Liver (tissue), 3 donors: ENCODE measurements at regions not wholly inside any gene's neighbourhood (a gene's known extent, or its start where the extent isn't known, plus 50 kb on each side); places are given as distances from the start of the nearest gene placed in this dataset.

Experiments used
- GABPA ChIP-seq, 2 donors: IDR thresholded peaks in 1 of 2; conservative IDR thresholded peaks in 1 of 2; 2 replicates each; pipeline ENCODE4 v1.6.1; 2016; ENCODE audit warnings: antibody characterized with exemption in 2 of 2, mild to moderate bottlenecking in 1 of 2, moderate library complexity in 1 of 2
- YY1 ChIP-seq: IDR thresholded peaks from 2 replicates; pipeline ENCODE4 v1.6.1; 2016; ENCODE audit warnings: antibody characterized with exemption, mild to moderate bottlenecking
- TF ChIP-seq, protein P1 (sequence below): IDR thresholded peaks from 2 replicates; pipeline ENCODE4 v1.6.1; 2016; ENCODE audit warnings: antibody characterized with exemption, mild to moderate bottlenecking
- TF ChIP-seq, protein P2 (sequence below): fragments of 150-350 bp; IDR thresholded peaks from 2 replicates; pipeline ENCODE4 v1.5.1; 2017; ENCODE audit warnings: improper control_type of control experiment, low read depth, low read length; ENCODE audit not compliant: missing input control
- donor health status: healthy.
- donor health status: healthy.

DNA sequence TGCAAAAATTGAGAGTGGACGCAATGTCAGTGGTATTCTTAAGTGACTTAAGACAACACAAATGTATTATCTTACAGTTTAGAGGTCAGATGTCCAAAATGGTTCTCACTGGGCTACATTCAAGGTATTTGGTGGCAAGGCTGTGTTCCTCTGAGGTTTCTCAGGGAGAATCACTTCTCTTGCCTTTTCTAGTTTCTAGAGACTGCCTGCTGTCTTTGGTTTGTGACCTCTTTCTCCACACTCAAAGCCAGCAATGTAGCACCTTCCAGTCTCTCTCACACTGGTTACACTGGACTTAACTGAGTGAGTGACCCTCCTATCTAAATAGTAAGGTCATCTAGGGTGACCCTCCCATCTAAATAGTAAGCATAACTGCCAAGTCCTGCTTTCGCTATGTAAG, 613.2 kb upstream of the COBL start:
- TF ChIP-seq, protein P1, sequence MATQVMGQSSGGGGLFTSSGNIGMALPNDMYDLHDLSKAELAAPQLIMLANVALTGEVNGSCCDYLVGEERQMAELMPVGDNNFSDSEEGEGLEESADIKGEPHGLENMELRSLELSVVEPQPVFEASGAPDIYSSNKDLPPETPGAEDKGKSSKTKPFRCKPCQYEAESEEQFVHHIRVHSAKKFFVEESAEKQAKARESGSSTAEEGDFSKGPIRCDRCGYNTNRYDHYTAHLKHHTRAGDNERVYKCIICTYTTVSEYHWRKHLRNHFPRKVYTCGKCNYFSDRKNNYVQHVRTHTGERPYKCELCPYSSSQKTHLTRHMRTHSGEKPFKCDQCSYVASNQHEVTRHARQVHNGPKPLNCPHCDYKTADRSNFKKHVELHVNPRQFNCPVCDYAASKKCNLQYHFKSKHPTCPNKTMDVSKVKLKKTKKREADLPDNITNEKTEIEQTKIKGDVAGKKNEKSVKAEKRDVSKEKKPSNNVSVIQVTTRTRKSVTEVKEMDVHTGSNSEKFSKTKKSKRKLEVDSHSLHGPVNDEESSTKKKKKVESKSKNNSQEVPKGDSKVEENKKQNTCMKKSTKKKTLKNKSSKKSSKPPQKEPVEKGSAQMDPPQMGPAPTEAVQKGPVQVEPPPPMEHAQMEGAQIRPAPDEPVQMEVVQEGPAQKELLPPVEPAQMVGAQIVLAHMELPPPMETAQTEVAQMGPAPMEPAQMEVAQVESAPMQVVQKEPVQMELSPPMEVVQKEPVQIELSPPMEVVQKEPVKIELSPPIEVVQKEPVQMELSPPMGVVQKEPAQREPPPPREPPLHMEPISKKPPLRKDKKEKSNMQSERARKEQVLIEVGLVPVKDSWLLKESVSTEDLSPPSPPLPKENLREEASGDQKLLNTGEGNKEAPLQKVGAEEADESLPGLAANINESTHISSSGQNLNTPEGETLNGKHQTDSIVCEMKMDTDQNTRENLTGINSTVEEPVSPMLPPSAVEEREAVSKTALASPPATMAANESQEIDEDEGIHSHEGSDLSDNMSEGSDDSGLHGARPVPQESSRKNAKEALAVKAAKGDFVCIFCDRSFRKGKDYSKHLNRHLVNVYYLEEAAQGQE: no peak
- TF ChIP-seq, protein P2, sequence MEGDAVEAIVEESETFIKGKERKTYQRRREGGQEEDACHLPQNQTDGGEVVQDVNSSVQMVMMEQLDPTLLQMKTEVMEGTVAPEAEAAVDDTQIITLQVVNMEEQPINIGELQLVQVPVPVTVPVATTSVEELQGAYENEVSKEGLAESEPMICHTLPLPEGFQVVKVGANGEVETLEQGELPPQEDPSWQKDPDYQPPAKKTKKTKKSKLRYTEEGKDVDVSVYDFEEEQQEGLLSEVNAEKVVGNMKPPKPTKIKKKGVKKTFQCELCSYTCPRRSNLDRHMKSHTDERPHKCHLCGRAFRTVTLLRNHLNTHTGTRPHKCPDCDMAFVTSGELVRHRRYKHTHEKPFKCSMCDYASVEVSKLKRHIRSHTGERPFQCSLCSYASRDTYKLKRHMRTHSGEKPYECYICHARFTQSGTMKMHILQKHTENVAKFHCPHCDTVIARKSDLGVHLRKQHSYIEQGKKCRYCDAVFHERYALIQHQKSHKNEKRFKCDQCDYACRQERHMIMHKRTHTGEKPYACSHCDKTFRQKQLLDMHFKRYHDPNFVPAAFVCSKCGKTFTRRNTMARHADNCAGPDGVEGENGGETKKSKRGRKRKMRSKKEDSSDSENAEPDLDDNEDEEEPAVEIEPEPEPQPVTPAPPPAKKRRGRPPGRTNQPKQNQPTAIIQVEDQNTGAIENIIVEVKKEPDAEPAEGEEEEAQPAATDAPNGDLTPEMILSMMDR: no peak
- TF ChIP-seq YY1 (no peak), GABPA (IDR thresholded peaks at IDR 0.05 in 1 of 2, conservative IDR thresholded peaks at IDR 0.05 in 1 of 2) (no peak)
